Activated CD8-positive, alpha-beta memory T cell treated with anti-CD3 and anti-CD28 coated beads, Interleukin-2, amount 50 U/mL, for 24 hours (primary cell): ENCODE measurements at regions not wholly inside any gene's neighbourhood (a gene's known extent, or its start where the extent isn't known, plus 50 kb on each side); places are given as distances from the start of the nearest gene placed in this dataset.

Experiments used
- DNase-seq: peaks from one replicate; pipeline ENCODE4 v3.0.0-alpha.2; 2020; ENCODE audit errors: extremely low read depth

DNA sequence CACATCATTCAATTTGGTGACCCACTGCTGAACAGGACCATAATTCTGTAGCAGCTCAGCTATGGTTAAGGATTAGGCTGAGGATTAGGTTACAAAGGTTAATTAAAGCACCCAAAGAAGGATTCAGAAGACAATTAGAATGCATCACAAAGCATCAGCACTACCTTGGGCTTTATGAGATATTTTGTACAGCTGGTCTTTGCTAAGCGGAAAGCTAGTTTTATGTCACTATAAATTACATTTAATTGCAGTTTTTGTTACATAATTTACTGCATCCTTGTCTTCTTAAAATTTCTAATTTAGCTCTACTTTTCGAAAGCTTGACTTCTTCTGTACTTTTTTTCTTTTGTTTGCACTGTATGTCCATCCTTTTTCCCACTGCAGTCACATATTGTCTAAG is 711.5 kb downstream of the RPS29 start:
- no peak for DNase-seq

DNA sequence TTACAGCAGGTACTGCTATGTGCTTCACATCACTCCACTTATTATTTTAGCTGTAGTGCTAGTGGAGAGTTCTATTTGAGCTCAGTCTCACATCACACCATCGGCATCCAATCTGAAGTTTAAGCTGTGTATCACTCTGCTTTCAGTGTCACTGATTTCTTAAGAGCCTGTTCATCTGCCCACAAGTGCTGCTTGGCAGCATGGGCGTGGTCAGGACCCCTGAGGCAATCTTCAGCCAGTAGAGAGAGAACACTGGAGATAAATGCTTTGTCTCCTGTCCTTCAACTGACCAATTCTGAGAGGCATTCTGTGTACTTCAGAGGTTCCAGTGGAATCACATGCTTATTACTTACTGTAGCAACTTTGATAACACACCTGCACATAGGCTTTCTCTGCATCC is 728.8 kb downstream of the RPS29 start:
- no peak for DNase-seq

DNA sequence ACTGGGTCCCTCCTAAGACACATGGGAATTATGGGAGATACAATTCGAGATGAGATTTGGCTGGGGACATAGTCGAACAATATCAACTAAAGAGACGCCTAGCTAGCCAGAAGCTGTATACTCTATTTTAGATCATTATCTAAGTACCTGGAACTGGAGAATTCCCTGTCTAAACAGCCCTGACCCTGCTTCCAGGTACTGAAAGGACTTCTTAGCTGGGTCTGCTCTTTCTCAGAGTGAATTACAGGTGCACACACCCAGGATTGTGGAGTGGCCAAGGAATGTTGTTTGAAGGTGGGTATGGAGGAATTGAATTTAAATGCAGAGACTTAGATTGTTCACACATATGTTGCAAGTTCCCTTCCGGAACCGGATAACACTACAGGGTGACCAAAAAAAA is 733.0 kb downstream of the RPS29 start:
- no peak for DNase-seq

DNA sequence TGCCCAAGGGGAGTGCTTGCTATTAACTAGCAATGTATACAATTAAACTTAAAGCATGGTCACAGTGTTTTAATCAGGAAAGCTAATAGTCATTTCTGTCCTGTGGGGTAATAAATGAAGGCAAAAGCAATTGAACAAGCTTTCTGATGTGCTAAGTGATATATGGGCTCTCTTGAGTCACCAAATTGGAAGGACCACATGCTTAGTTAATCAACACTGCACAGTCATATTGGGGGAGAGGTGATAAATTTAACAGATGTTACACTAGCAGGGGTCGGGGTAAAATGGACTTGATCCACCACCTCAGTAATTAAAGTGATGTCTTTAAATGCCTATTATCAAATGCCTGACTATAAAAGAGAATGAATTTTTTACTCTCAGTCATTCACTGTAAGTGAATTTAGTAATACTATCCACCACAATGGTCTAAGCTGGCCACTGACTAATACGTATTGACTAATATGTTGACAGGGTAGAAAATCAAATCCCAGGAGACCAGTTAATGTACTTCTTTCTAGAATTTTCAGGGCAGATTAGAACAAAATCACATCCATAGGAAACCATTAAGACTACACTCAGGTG is 736.3 kb downstream of the RPS29 start:
- no peak for DNase-seq

DNA sequence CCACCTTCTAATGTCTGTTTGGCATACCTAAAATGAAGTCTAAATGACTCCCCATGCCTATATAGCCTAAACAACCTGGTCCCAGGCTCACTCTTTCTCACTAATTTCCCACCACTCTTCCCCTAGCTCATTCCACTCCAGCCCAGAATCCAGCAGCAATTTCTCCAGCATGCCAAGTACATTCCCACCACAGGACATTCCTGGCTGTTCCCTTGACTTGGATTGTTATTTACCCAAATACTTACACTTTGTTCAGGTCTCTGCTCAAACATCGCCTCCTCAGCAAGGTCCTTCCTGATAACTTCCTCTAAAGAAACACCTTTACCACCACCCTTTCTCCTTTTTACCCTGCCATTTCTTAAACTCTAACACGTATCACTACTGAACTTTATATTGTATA is 743.4 kb downstream of the RPS29 start:
- no peak for DNase-seq

DNA sequence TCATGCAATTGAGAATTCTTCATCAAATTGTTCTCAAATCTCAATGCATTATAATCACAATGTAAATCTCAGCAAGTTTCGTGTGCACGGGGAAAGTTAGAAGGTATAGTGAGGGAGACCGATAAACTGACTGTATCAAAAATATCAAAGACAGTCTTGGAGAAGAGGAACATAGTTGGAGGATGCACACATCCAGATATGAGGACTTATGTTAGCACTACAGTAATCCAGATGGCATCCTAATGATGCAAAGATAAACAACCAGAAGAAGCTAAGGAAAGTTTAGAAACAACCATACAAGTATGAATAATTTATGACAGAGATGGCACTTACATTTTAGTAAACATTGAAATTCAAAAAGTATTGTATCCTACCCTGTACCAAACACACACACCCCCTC is 760.1 kb downstream of the RPS29 start:
- DNase-seq, result no peak

DNA sequence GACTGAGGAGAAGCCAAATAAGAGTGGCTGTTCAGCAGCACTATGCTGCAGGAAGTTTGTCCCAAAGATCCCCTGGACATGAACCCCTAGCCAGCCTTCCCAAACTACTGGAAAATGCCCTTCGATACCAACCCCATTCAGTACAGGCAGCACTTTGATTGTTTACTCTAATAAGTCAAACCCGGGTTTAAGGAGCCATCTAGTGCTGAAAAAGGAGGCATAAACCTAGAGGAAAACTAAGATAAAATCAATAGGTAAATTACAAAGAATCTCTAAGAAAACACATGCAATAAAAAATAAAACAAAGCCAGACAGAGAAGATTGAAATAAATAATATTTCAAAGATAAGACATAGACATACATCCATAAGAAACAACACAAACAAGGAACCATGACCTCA is 771.6 kb downstream of the RPS29 start:
- no peak for DNase-seq

DNA sequence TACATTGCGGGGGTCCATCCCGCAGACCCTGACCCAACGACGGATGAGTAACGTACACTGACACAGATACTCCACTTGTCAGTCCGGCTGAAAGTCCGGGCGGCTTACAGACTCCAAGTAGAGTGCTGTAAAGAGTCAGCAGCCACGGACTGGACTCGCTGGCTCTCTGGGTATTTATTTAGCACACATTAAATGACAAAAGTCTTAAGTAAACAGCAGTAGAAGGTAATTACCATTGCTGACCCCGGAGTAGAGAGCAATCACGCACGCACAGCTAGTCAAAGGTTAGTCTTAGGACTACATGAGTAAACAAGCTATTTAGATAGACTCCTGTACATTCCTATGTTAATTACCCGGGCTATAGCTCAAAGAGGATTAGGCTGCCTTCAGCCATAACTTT is 780.9 kb downstream of the RPS29 start:
- no peak for DNase-seq

DNA sequence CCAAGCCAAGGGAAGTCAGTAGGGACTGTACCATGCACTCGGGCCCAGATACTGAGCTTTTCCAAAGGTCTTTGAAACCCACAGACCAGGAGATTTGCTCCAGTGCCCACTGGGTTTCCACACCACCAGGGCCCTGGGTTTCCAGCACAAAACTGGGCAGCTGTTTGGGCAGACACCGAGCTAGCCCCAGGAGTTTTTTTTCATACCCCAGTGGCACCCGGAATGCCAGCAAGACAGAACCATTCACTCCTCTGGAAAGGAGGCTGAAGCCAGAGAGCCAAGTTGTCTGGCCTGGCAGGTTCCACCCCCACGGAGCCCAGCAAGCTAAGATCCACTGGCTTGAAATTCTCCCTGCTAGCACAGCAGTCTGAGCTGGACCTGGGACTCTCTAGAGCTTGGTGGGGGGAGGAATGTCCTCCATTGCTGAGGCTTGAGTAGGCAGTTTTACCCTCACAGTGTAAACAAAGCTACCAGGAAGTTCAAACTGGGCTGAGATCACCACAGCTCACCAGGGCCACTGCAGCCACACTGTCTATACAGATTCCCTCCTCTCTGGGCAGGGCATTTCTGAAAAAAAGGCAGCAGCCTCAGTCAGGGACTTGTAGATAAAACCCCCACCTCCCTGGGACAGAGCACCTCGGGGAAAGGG is 793.7 kb downstream of the RPS29 start:
- no peak for DNase-seq

DNA sequence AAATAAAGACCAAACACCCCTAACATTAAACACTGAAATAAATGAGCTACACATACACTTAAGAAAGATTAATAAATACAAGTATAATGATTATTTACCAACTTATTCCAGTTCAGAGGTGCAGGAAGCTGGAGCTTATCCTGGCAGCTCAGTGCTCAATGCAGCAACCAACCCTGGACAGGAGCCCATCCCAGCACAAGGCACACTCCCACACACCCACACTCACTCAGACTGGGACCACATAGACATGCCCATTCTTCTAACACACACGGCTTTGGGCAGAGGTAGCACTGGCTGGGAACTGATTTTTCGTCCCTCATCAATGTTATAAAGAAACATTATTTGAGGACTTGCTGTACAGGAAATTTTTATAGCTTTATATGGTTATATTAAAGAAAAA is 797.4 kb downstream of the RPS29 start:
- DNase-seq, result no peak

DNA sequence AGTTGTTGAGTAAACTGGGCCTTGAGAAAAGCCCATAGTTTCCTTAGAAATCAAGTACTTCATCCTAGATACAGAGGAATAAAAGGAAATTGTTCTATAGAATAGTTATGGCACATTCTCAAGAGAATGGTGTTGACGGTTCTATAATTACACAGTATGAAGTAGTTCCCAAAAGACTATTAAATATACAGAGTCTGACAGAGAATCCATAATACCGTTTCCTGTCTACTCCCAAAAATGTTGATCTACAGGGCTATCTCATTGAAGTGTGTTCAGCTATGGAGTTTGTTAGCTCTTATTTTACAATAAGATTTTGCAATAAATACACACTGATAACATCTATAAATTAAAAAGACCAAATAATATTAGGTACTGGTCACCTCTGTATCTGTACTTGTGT is 799.7 kb downstream of the RPS29 start:
- no peak for DNase-seq

DNA sequence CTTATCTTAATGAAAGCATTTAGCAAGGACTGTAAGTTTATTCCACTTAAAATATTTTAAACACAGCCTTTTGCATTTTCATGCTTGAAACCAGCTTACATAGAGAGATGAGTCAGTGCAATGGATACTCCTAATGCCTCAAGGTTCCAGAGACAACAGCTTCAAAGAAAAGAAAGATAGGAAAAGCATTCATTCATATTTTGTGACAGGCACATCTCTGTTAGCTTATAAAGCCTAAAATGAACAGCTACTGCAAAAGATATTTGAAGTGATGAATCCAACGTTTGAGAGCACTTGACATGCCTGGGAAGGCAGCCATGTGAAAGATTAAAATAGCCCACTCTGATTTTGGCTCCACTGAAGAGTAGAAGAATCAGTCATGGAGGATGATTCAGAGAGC is 814.5 kb downstream of the RPS29 start:
- DNase-seq, result no peak

DNA sequence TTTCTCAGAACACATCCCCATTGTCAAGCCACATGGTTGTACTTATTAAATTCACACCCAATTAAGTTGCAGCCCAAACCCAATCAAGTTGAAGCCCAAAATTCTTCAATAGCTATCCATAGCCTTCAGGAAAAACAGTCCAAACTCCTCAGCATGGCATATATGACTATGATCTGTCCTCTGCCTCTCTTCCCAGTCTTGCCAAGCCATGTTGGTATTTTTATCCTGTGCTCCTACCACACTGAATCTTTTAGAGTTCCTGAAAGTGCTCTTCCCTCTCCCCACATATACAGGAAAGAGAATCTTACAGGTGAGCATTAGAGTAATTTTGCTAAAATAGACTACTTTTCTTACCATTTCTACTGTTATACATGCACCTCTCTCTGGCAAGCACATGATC is 834.9 kb downstream of the RPS29 start:
- no peak for DNase-seq

DNA sequence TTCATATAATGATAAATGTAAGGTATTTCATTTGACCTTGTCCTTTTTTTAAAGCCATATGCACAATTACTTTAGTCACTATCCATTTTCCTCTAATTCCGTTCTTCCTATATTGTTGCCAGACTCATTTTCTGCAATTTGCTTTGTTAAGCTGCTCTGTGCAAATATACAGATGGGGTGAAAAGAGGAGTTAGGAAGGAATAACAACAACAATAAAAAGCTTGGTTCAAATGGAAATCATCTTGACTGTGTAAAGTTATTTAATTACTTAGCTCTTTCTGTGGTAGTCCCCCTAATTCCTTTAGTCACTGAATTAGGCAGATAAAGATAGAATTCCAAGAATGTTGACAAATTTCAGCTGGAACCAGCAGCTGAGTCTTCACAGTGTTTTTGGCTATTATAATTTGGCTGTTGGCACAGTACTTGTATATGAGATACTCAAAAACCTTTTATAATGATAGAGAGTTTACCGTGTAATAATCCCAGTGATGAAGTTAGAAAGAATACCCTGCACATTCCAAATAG is 838.0 kb downstream of the RPS29 start:
- DNase-seq, result no peak

DNA sequence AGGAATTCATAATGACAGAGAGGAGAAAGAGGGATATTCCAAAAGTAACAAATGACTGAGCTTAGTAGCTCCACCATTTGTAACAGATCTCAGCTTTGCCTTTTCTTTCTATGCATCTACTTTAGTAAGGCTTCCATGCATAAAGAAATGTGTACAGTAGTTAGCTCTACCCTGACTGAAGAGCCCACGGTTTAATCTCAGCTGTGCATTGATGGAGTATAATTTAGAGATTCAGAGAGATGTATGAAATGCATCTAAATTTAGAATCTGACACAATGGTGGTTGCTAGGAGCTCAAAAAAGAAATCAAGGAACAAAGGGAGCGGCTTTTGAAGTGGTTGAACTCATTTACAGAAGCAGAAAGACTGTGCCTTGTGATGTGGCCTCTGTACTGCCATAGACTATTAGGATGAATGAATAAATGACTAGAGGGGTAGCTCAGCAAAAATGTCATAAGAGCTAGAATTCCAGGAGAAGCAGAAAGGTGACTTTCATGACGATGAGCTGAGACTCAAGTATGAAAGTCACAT is 838.6 kb downstream of the RPS29 start:
- no peak for DNase-seq

DNA sequence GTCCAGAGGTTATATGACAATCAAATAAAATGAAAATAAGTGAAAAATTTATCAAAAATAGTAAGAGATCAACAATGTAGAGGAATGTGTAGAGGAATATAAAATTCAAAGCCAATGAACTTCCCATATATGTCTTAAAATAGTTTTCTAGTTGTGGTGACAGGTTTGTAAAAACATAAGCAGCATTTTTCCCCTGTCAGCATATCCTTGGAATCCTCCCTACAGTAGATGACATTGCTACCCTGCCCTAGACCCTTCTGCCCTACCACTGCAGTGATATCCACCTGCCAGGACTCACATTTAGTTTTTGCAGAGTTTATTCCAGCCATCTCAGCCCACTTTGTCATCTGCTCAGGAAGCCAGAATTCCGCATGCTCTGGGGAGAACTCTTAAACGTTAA is 842.0 kb downstream of the RPS29 start:
- no peak for DNase-seq

DNA sequence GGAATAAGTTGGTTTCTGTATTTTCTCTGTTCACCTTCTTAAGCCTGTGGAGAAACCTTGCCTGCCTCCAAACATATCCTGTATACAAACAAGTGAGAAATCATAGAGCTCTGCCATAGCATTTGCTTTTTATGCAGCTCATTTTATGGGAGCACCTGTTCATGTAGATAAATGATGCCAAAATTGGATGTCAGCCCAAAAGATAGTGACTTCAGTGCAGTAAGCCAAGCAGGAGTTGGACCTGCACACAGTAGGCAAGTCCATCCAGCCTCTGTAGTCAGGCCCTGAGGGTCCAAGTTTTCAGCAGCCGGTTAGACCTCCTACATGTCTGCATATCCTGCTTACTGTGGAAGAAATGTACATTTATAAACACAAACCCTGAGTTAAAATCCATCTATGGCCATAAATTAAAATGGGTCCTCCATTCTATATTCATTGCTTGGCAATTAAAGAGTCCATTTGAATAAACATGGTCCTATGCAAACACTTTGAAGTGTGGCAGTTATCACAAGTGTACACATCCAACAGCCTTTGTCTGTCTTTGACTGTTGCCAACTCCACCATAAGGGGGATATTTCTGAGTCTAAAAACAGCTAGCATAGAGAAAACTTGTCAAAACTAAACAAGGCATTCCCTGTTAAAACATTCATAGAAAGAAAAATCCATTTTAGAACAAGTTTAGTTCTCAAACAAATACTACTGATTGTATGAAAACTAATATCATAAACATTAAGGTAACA is 847.8 kb downstream of the RPS29 start:
- no peak for DNase-seq

DNA sequence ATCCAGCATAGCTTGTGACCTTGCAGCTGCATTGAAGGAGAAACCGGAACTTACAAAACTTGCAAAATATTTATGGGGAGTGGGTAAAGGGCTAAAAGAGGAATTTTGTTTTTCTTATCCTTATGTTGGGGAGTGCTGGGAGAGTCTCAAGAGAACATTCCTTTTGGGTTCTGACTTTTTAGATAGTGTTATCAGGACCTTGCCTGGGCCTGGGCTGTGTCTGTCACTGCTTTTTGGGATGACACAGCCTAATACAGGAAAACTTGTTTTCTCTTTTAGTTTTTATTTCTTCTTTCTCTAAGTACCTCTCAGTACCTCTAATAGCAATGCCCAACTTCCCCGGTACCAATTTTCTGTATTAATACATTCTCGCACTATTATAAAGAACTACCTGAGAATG is 850.6 kb downstream of the RPS29 start:
- DNase-seq, result no peak

DNA sequence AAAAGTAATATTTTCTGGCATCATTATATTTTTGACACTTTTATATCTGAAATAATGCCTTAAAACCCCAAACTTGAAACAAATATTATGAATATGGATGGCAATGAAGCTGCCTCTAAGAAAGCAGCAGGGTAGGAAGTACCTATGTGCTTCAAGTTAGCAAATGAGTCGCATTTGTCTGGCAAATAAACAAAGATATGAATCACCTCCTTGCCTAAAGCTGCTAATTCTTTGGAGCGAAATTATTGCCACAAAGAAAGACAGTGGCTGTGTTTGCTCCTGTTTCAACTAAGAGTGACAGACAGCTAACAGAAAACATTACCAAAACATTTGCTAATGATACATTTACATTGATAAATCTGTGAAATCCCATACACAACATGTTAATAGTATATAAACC is 854.9 kb downstream of the RPS29 start:
- no peak for DNase-seq

DNA sequence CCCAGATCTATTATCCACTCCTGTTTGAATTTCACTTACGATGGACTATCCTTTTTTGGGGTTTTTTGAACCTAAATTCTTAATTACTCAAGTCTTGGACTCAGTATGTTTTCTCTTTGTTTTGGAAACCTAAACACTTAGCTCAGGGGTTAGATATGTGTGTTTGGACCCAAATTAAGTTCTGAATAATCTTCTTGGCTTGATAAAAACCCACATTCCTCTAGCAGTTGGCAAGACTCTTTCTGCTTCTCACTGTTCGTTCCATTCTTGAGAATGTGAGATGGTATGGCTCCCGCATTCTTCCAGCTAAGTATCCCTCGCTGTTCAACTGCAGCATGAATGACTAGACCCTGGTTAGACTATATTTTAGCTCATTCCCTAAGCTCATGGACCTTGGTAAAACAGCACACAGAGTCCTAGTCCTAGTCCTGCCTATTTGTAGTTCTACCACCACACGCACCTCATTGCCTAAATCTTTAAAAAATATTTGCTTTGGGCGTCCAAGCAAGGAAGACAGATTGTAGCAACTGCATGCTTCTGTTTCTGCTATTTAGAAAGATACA is 860.0 kb downstream of the RPS29 start:
- no peak for DNase-seq

DNA sequence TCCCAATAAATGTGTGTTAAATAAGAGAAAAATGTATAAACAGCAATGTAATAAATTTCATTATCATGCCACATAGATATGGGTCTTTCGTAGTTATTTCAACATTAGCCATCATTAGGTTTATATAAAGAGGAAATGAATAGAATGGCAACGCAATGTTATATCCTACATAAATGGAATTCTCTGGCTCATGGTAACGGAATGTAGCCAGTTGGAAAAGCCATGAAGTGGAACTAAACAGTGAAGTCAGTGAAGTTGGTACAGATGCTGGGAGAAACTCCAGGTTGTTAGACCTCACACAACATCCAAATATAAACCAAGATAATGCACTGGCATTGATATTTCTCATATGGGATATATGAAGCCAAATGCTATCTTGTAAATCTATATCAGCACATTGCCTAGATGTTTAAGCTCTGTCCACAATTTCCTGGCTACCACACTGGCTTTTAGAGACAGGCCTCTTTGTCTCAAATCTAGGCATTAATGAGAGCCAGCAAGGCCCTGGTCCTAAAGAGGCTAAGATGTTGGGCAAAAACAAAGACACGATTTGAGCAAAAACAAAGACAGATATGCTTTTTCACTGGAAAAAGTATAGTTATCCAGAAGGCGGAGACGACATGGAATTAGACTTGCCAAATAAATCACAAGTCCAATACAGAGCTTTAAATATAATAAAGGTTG is 861.0 kb downstream of the RPS29 start:
- DNase-seq, result no peak

DNA sequence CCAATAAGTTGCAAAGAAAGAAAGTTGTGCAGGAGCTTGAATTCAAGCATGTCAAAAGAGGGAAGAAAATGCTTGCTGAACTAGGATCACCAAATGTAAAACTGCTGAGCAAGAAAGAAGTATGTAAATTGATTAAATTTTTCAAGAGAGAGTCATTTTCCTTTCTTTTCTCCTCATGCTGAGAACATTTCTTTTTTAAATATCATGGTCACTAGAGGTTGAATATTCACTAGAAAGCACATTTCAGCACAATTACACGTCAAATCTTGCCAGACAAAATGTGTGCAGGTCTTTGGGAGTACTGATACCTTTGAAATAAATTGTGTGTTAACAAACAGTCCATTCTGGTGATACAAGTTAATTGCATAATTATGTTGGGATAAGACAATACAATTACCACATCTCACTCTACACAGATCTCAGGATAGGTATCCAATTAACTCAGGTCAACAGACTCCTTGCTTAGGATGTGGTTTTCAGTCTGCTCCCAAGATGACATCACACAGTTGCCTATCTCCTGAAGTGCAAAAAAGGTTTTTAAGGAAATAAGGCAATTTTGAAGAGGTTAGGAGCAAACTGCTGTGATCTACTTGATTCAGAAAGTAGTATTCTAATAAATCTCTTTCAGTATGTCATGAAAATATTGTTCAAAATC is 862.2 kb downstream of the RPS29 start:
- DNase-seq, result no peak
